MM.1S (cell line): ENCODE measurements at regions not wholly inside any gene's neighbourhood (a gene's known extent, or its start where the extent isn't known, plus 50 kb on each side); places are given as distances from the start of the nearest gene placed in this dataset.

Source experiments
- DNase-seq: peaks from one replicate; pipeline ENCODE4 v3.0.0-alpha.2; 2015
- H2AFZ ChIP-seq: fragments of 300-600 bp; sonication (generic); 2 replicates; pipeline ENCODE4 v1.6.0; 2016; ENCODE audit warnings: antibody characterized with exemption, low read length
- H3F3A ChIP-seq: fragments of 300-600 bp; sonication (generic); 2 replicates; pipeline ENCODE4 v1.6.1; 2016; ENCODE audit warnings: mild to moderate bottlenecking, antibody characterized with exemption, low read length, moderate library complexity, mixed read lengths; ENCODE audit not compliant: insufficient read depth
- H3K27ac ChIP-seq: fragments of 300-600 bp; sonication (generic); 2 replicates; pipeline ENCODE4 v1.5.1; 2016; ENCODE audit warnings: mild to moderate bottlenecking, low read length
- H3K27me3 ChIP-seq: fragments of 300-600 bp; sonication (generic); replicated peaks from 2 replicates; pipeline ENCODE4 v1.6.0; 2016; ENCODE audit warnings: low read length; ENCODE audit not compliant: insufficient read depth
- H3K36me3 ChIP-seq: fragments of 300-600 bp; sonication (generic); replicated peaks from 2 replicates; pipeline ENCODE4 v1.6.1; 2016; ENCODE audit warnings: mild to moderate bottlenecking, low read length, mixed read lengths; ENCODE audit not compliant: insufficient read depth
- H3K4me1 ChIP-seq: fragments of 300-600 bp; sonication (generic); 2 replicates; pipeline ENCODE4 v1.6.1; 2016; ENCODE audit warnings: low read length, mixed read lengths
- H3K4me2 ChIP-seq: fragments of 300-600 bp; sonication (generic); 2 replicates; pipeline ENCODE4 v1.6.0; 2016; ENCODE audit warnings: low read depth, low read length
- H3K4me3 ChIP-seq: fragments of 300-600 bp; sonication (generic); 2 replicates; pipeline ENCODE4 v1.5.1; 2016; ENCODE audit warnings: low read length, mixed read lengths
- H3K79me2 ChIP-seq: fragments of 300-600 bp; sonication (generic); 2 replicates; pipeline ENCODE4 v1.6.1; 2016; ENCODE audit warnings: mixed run types, low read length, mixed read lengths
- H3K9ac ChIP-seq: fragments of 300-600 bp; sonication (generic); 2 replicates; pipeline ENCODE4 v1.6.1; 2016; ENCODE audit warnings: low read length, mixed read lengths
- H3K9me2 ChIP-seq: fragments of 300-600 bp; sonication (generic); replicated peaks from 2 replicates; pipeline ENCODE4 v1.6.1; 2016; ENCODE audit warnings: mild to moderate bottlenecking, low read length, mixed read lengths; ENCODE audit not compliant: insufficient read depth
- H3K9me3 ChIP-seq: fragments of 300-600 bp; sonication (generic); replicated peaks from 2 replicates; pipeline ENCODE4 v1.6.1; 2016; ENCODE audit warnings: mild to moderate bottlenecking, low read length, mixed read lengths; ENCODE audit not compliant: insufficient read depth
- H4K20me1 ChIP-seq: fragments of 300-600 bp; sonication (generic); 2 replicates; pipeline ENCODE4 v1.6.1; 2016; ENCODE audit warnings: mild to moderate bottlenecking, low read length, moderate library complexity, mixed read lengths; ENCODE audit not compliant: insufficient read depth
- CTCF ChIP-seq: fragments of 300-600 bp; sonication (generic); IDR thresholded peaks from 2 replicates; pipeline ENCODE4 v1.5.1; 2016; ENCODE audit warnings: antibody characterized with exemption, low read length, mixed read lengths
- EZH2 ChIP-seq: fragments of 300-600 bp; sonication (generic); optimal IDR thresholded peaks from 2 replicates; pipeline ENCODE3; 2017; ENCODE audit warnings: low read depth, mild to moderate bottlenecking, antibody characterized with exemption, low read length, mixed read lengths
- EZH2phosphoT487 ChIP-seq: fragments of 300-600 bp; sonication (generic); IDR thresholded peaks from 2 replicates; pipeline ENCODE4 v1.6.1; 2018; ENCODE audit warnings: antibody characterized with exemption, low read length

GRCh38 chr5:163653526-163653925, 148.1 kb downstream of the MAT2B start:
- no peak for TF ChIP-seq CTCF
- no peak for TF ChIP-seq EZH2phosphoT487
- no peak for TF ChIP-seq EZH2
- no peak overlapping the region for H3K27ac ChIP-seq
- no peaks in the 10 kb centered on the region for H3K9me2 ChIP-seq
- H3K4me2 ChIP-seq = no peak overlapping the region
- no peaks in the 10 kb centered on the region for H4K20me1 ChIP-seq
- no peak overlapping the region for H2AFZ ChIP-seq
- H3K4me1 ChIP-seq = no peaks in the 10 kb centered on the region
- no peaks in the 10 kb centered on the region for H3K36me3 ChIP-seq
- H3K9ac ChIP-seq = no peak overlapping the region
- no peaks in the 10 kb centered on the region for H3K27me3 ChIP-seq
- H3K4me3 ChIP-seq = no peak overlapping the region
- H3K9me3 ChIP-seq = no peaks in the 10 kb centered on the region
- H3F3A ChIP-seq = no peaks in the 10 kb centered on the region
- H3K79me2 ChIP-seq = no peaks in the 10 kb centered on the region
- DNase-seq = no peak

- H2AFZ ChIP-seq = no peak overlapping the region
- H3F3A ChIP-seq = no peaks in the 10 kb centered on the region
- no peak overlapping the region for H3K27ac ChIP-seq
- no peaks in the 10 kb centered on the region for H3K36me3 ChIP-seq
- DNase-seq = no peak
- no peaks in the 10 kb centered on the region for H3K9me3 ChIP-seq
- TF ChIP-seq CTCF = no peak
- H3K4me3 ChIP-seq = no peak overlapping the region
- no peak overlapping the region for H3K4me2 ChIP-seq
- no peaks in the 10 kb centered on the region for H3K27me3 ChIP-seq
- no peak overlapping the region for H3K9ac ChIP-seq
- no peaks in the 10 kb centered on the region for H3K79me2 ChIP-seq
- H4K20me1 ChIP-seq = no peaks in the 10 kb centered on the region
- H3K9me2 ChIP-seq = no peaks in the 10 kb centered on the region
- no peaks in the 10 kb centered on the region for H3K4me1 ChIP-seq
Measured at GRCh38 chr5:163658702-163659567, 153.5 kb downstream of the MAT2B start.

GRCh38 chr5:163659568-163659902, 154.1 kb downstream of the MAT2B start:
- Histone ChIP-seq H3K4me3 (no peak overlapping the region), H3K79me2 (no peaks in the 10 kb centered on the region), H3K9me3 (no peaks in the 10 kb centered on the region), H3K27ac (no peak overlapping the region), H3K4me2 (no peak overlapping the region), H3K36me3 (no peaks in the 10 kb centered on the region), H3F3A (no peaks in the 10 kb centered on the region), H4K20me1 (no peaks in the 10 kb centered on the region), H3K4me1 (no peaks in the 10 kb centered on the region), H3K9me2 (no peaks in the 10 kb centered on the region), H2AFZ (no peak overlapping the region), H3K27me3 (no peaks in the 10 kb centered on the region), H3K9ac (no peak overlapping the region)
- no peak for DNase-seq
- TF ChIP-seq EZH2 (no peak), EZH2phosphoT487 (no peak)

- no peak overlapping the region for H3K27ac ChIP-seq
- no peaks in the 10 kb centered on the region for H4K20me1 ChIP-seq
- TF ChIP-seq EZH2phosphoT487 = no peak
- no peak for TF ChIP-seq CTCF
- no peak for TF ChIP-seq EZH2
- H3K27me3 ChIP-seq = no peaks in the 10 kb centered on the region
- no peak overlapping the region for H2AFZ ChIP-seq
- no peak overlapping the region for H3K9ac ChIP-seq
- no peaks in the 10 kb centered on the region for H3K4me1 ChIP-seq
- H3K36me3 ChIP-seq = no peaks in the 10 kb centered on the region
- no peaks in the 10 kb centered on the region for H3K9me3 ChIP-seq
- H3K4me2 ChIP-seq = no peak overlapping the region
- H3K79me2 ChIP-seq = no peaks in the 10 kb centered on the region
- no peak overlapping the region for H3K4me3 ChIP-seq
- no peak for DNase-seq
- H3F3A ChIP-seq = no peaks in the 10 kb centered on the region
- H3K9me2 ChIP-seq = no peaks in the 10 kb centered on the region
Measured at GRCh38 chr5:163660486-163660885, 155.1 kb downstream of the MAT2B start.
